ENCODE measurements at regions not wholly inside any gene's neighbourhood (a gene's known extent, or its start where the extent isn't known, plus 50 kb on each side); places are given as distances from the start of the nearest gene placed in this dataset.

- no peak for TF ChIP-seq USF2 (IDR thresholded peaks at IDR 0.05; ENCODE audit: low read length)
- TF ChIP-seq HDAC2 (IDR thresholded peaks at IDR 0.05; ENCODE audit: borderline replicate concordance in 1 of 2, low read depth in 2 of 2, low read length in 2 of 2) = no peak
- TF ChIP-seq, protein P1, sequence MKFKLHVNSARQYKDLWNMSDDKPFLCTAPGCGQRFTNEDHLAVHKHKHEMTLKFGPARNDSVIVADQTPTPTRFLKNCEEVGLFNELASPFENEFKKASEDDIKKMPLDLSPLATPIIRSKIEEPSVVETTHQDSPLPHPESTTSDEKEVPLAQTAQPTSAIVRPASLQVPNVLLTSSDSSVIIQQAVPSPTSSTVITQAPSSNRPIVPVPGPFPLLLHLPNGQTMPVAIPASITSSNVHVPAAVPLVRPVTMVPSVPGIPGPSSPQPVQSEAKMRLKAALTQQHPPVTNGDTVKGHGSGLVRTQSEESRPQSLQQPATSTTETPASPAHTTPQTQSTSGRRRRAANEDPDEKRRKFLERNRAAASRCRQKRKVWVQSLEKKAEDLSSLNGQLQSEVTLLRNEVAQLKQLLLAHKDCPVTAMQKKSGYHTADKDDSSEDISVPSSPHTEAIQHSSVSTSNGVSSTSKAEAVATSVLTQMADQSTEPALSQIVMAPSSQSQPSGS (IDR thresholded peaks at IDR 0.05; ENCODE audit: low read length) = no peak
- no peak for TF ChIP-seq SAP30 (IDR thresholded peaks at IDR 0.05; ENCODE audit: insufficient read depth, insufficient replicate concordance, low read length)
These were observed 1684.2 kb upstream of the SLC10A2 start (continued) for GRCh38 chr13:104750377-104750776.
